Cardiac muscle cell (in vitro differentiated cells and primary cell): ENCODE measurements at regions not wholly inside any gene's neighbourhood (a gene's known extent, or its start where the extent isn't known, plus 50 kb on each side); places are given as distances from the start of the nearest gene placed in this dataset.

ENCODE experiments used
- DNase-seq, 2 donors: peaks; one replicate each; pipeline versions ENCODE4 v3.0.0 to v3.0.0-alpha.2; 2010 to 2017; ENCODE audit warnings: low read depth in 1 of 2, low spot score in 1 of 2
- H3K27ac ChIP-seq: fragments of 200-600 bp; sonication (generic); 2 replicates; pipeline ENCODE4 v1.5.1; 2016
- H3K27me3 ChIP-seq: fragments of 200-600 bp; sonication (generic); 2 replicates; pipeline ENCODE4 v1.6.0; 2016; ENCODE audit warnings: control low read depth
- H3K36me3 ChIP-seq: fragments of 200-600 bp; sonication (generic); 2 replicates; pipeline ENCODE4 v1.5.1; 2016; ENCODE audit warnings: control low read depth
- H3K4me1 ChIP-seq: fragments of 200-600 bp; sonication (generic); 2 replicates; pipeline ENCODE4 v1.8.1; 2017; ENCODE audit warnings: low read depth, mild to moderate bottlenecking, mixed run types
- H3K4me3 ChIP-seq: fragments of 200-600 bp; sonication (generic); 2 replicates; pipeline ENCODE4 v1.5.1; 2016; ENCODE audit warnings: mild to moderate bottlenecking
- H3K9me3 ChIP-seq: fragments of 200-600 bp; sonication (generic); 2 replicates; pipeline ENCODE4 v1.5.1; 2017; ENCODE audit warnings: low read depth, mild to moderate bottlenecking, control low read depth
- CTCF ChIP-seq: IDR thresholded peaks from 2 replicates; pipeline ENCODE4 v1.5.1; 2012; ENCODE audit warnings: low read depth, mild to moderate bottlenecking, low read length

GRCh38 chr14:57085043-57085442 lies 183.7 kb downstream of the EXOC5 start:
- Histone ChIP-seq H3K27me3 (no peaks in the 10 kb centered on the region), H3K36me3 (no peaks in the 10 kb centered on the region), H3K27ac (no peak overlapping the region), H3K9me3 (no peaks in the 10 kb centered on the region), H3K4me3 (no peak overlapping the region), H3K4me1 (peaks cover 32% of the 10 kb centered on the region)
- no peak for DNase-seq
- no peak for TF ChIP-seq CTCF

GRCh38 chr14:57080691-57081090 lies 188.0 kb downstream of the EXOC5 start:
- Histone ChIP-seq H3K27ac (no peak overlapping the region), H3K36me3 (no peaks in the 10 kb centered on the region), H3K4me1 (peaks cover 28% of the 10 kb centered on the region), H3K4me3 (no peak overlapping the region), H3K27me3 (no peaks in the 10 kb centered on the region), H3K9me3 (no peaks in the 10 kb centered on the region)
- DNase-seq = no peak
- no peak for TF ChIP-seq CTCF

- Histone ChIP-seq H3K9me3 (no peaks in the 10 kb centered on the region), H3K36me3 (no peaks in the 10 kb centered on the region), H3K4me3 (no peak overlapping the region), H3K27ac (no peak overlapping the region), H3K4me1 (peaks cover 7% of the 10 kb centered on the region), H3K27me3 (no peaks in the 10 kb centered on the region)
- TF ChIP-seq CTCF = no peak
- no peak for DNase-seq
Measured at GRCh38 chr14:57078054-57078453, 190.7 kb downstream of the EXOC5 start.

- no peak for DNase-seq
- H3K36me3 ChIP-seq = no peaks in the 10 kb centered on the region
- no peak overlapping the region for H3K4me3 ChIP-seq
- TF ChIP-seq CTCF = no peak
- H3K27ac ChIP-seq = no peak overlapping the region
- H3K4me1 ChIP-seq = no peaks in the 10 kb centered on the region
- no peaks in the 10 kb centered on the region for H3K27me3 ChIP-seq
- H3K9me3 ChIP-seq = no peaks in the 10 kb centered on the region
Measured at GRCh38 chr14:57073986-57074385, 194.7 kb downstream of the EXOC5 start.

GRCh38 chr14:57071639-57072038 lies 197.1 kb downstream of the EXOC5 start:
- Histone ChIP-seq H3K27me3 (no peaks in the 10 kb centered on the region), H3K4me3 (no peak overlapping the region), H3K9me3 (no peaks in the 10 kb centered on the region), H3K4me1 (no peaks in the 10 kb centered on the region), H3K27ac (no peak overlapping the region), H3K36me3 (no peaks in the 10 kb centered on the region)
- TF ChIP-seq CTCF = no peak
- DNase-seq = no peak

GRCh38 chr14:57069702-57070101 lies 199.0 kb downstream of the EXOC5 start:
- Histone ChIP-seq H3K4me3 (no peak overlapping the region), H3K27me3 (peaks cover 5% of the 10 kb centered on the region), H3K27ac (no peak overlapping the region), H3K36me3 (no peaks in the 10 kb centered on the region), H3K9me3 (no peaks in the 10 kb centered on the region), H3K4me1 (no peaks in the 10 kb centered on the region)
- DNase-seq = no peak
- TF ChIP-seq CTCF = no peak
